Gastroesophageal sphincter (tissue), 3 donors: ENCODE measurements at regions not wholly inside any gene's neighbourhood (a gene's known extent, or its start where the extent isn't known, plus 50 kb on each side); places are given as distances from the start of the nearest gene placed in this dataset.

Source experiments
- CTCF ChIP-seq, 4 experiments: fragments of 200-600 bp in 2 of 4; fragments of 450-650 bp in 2 of 4; sonication (generic) in 1 of 4; IDR thresholded peaks; one replicate each; pipeline ENCODE4 v1.5.1; 2017 to 2019; ENCODE audit warnings: antibody characterized with exemption in 4 of 4, mild to moderate bottlenecking in 2 of 4, moderate library complexity in 2 of 4
- POLR2A ChIP-seq, 2 donors: fragments of 450-650 bp; IDR thresholded peaks; one replicate each; pipeline ENCODE4 v1.6.1; 2017; ENCODE audit warnings: antibody characterized with exemption in 2 of 2, mild to moderate bottlenecking in 2 of 2, moderate library complexity in 1 of 2
- POLR2AphosphoS5 ChIP-seq: sonication (generic); formaldehyde crosslinking; IDR thresholded peaks from one replicate; pipeline ENCODE4 v1.6.1; 2017; ENCODE audit warnings: antibody characterized with exemption

DNA sequence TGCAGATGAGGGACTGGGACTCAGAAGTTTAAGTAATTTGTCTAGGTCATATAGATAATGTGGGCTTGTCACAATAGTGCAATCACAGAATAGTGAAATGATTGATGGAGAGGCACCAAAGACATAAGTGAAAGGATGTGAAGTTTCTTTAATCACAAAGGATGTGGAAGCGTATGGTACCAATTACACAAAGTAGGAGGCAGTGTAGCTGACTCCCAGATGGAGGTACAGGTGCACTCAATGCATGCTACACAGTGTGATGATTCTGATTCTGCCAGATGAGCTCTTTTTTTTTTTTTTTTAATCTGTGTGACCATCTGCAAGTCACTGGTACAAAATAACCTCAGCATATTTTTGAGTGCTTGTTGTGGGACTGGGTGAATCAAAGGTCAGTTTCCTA is 411.3 kb downstream of the SPRY1 start:
- TF ChIP-seq CTCF (IDR thresholded peaks at IDR 0.05) (no peak), POLR2A (IDR thresholded peaks at IDR 0.05) (no peak), POLR2AphosphoS5 (no peak)
